Tibial nerve (tissue), 3 donors: ENCODE measurements at regions not wholly inside any gene's neighbourhood (a gene's known extent, or its start where the extent isn't known, plus 50 kb on each side); places are given as distances from the start of the nearest gene placed in this dataset.

ENCODE experiments used
- POLR2A ChIP-seq, 2 donors: fragments of 450-650 bp; IDR thresholded peaks; one replicate each; pipeline ENCODE4 v1.6.1; 2017; ENCODE audit warnings: antibody characterized with exemption in 2 of 2, mild to moderate bottlenecking in 2 of 2, moderate library complexity in 2 of 2
- TF ChIP-seq, protein P1 (sequence below), 5 experiments: fragments of 200-600 bp in 3 of 5; fragments of 450-650 bp in 2 of 5; sonication (generic) in 3 of 5; IDR thresholded peaks; one replicate each; pipeline ENCODE4 v1.5.1; 2016 to 2019; ENCODE audit warnings: antibody characterized with exemption in 5 of 5, mild to moderate bottlenecking in 3 of 5, moderate library complexity in 2 of 5

DNA sequence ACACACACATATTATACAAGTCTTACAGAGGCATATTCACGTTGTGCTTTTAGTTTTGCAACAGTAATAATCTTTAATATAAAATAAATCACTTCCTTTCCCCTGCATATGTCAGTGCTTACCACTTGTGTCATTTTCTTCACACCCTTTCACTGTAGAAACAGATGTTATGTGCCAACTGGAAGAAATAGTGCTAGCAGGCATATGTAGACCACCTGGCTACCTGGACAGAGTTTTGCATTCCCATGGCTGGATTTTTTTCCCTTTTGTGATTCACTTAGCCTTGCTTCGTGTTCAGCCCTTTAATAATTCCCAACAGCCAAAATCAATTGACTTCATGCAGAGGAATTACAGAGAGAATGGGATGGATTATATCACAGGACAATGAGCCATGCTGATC, 399.1 kb upstream of the SPRY2 start:
- TF ChIP-seq, protein P1, sequence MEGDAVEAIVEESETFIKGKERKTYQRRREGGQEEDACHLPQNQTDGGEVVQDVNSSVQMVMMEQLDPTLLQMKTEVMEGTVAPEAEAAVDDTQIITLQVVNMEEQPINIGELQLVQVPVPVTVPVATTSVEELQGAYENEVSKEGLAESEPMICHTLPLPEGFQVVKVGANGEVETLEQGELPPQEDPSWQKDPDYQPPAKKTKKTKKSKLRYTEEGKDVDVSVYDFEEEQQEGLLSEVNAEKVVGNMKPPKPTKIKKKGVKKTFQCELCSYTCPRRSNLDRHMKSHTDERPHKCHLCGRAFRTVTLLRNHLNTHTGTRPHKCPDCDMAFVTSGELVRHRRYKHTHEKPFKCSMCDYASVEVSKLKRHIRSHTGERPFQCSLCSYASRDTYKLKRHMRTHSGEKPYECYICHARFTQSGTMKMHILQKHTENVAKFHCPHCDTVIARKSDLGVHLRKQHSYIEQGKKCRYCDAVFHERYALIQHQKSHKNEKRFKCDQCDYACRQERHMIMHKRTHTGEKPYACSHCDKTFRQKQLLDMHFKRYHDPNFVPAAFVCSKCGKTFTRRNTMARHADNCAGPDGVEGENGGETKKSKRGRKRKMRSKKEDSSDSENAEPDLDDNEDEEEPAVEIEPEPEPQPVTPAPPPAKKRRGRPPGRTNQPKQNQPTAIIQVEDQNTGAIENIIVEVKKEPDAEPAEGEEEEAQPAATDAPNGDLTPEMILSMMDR (IDR thresholded peaks at IDR 0.05): no peak
- no peak for TF ChIP-seq POLR2A (IDR thresholded peaks at IDR 0.05)
